ENCODE measurements at regions not wholly inside any gene's neighbourhood (a gene's known extent, or its start where the extent isn't known, plus 50 kb on each side); places are given as distances from the start of the nearest gene placed in this dataset.

DNA sequence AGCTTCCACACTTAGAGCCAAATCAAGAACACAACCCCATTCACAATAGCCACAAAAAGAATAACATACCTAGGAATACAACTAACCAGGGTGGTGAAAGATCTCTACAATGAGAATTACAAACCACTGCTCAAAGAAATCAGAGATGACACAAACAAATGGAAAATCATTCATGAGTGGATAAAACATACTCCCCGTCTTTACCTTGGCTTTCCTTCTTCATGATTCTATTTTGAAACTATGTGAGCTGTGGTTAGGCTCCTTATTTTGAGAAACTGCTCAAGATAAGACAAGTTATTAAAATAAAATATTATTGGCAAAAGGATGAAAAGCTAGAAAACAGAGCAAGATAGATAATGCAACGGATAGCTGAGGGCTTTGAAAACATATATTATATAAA is 598.1 kb upstream of the FAT1 start:
- Histone ChIP-seq H3K27ac (ENCODE audit: low read depth, low read length, poor library complexity, severe bottlenecking) (no peak overlapping the region), H3K36me3 (ENCODE audit: insufficient read depth, low read length, poor library complexity, severe bottlenecking) (no peaks in the 10 kb centered on the region), H3K4me1 (ENCODE audit: insufficient read depth, low read length, poor library complexity, severe bottlenecking) (no peaks in the 10 kb centered on the region), H3K27me3 (replicated peaks; ENCODE audit: insufficient read depth, low read depth, low read length, poor library complexity) (peaks cover 53% of the 10 kb centered on the region), H3K4me3 (ENCODE audit: low read depth, low read length, poor library complexity, severe bottlenecking) (no peak overlapping the region), H3K9me3 (ENCODE audit: low read depth, low read length, poor library complexity, severe bottlenecking) (no peaks in the 10 kb centered on the region)
- intact Hi-C loops (cut with micrococcal nuclease; ENCODE audit: unreplicated experiment): no loop called here
- ChIA-PET CTCF (no interaction called here), POLR2A (ENCODE audit: low non-redundant PET) (no interaction called here)
- no TSS peak for BruUV-seq (replicated peaks)
- no peak for DNase-seq (ENCODE audit: low spot score)
- TF ChIP-seq, protein P1, sequence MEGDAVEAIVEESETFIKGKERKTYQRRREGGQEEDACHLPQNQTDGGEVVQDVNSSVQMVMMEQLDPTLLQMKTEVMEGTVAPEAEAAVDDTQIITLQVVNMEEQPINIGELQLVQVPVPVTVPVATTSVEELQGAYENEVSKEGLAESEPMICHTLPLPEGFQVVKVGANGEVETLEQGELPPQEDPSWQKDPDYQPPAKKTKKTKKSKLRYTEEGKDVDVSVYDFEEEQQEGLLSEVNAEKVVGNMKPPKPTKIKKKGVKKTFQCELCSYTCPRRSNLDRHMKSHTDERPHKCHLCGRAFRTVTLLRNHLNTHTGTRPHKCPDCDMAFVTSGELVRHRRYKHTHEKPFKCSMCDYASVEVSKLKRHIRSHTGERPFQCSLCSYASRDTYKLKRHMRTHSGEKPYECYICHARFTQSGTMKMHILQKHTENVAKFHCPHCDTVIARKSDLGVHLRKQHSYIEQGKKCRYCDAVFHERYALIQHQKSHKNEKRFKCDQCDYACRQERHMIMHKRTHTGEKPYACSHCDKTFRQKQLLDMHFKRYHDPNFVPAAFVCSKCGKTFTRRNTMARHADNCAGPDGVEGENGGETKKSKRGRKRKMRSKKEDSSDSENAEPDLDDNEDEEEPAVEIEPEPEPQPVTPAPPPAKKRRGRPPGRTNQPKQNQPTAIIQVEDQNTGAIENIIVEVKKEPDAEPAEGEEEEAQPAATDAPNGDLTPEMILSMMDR (conservative IDR thresholded peaks at IDR 0.05; ENCODE audit: low read depth, low read length): no peak
- no peak for TF ChIP-seq EZH2 (IDR thresholded peaks at IDR 0.05; ENCODE audit: borderline replicate concordance, low read depth, low read length, poor library complexity, severe bottlenecking)

DNA sequence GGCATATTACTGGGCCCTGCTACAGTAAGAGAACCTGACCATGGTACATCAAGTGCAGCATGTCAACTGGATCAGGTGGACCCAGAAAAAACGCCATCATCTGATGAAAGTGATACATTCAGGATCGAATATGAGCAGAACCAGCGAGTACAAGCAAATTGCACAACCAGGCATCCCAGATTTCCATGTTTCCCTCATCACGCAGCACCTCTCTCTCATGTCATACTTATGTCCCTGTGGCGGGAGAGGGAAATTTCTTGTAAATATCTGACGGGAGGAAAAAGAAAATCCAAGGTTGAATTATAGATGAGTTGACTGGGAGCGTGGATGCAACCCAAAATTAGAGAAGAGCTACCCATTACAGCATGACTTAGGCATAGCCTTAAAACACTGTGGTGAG is 608.5 kb upstream of the FAT1 start:
- TF ChIP-seq EZH2 (IDR thresholded peaks at IDR 0.05; ENCODE audit: borderline replicate concordance, low read depth, low read length, poor library complexity, severe bottlenecking): no peak
- TF ChIP-seq, protein P1 (conservative IDR thresholded peaks at IDR 0.05; ENCODE audit: low read depth, low read length): no peak
- no peaks in the 10 kb centered on the region for H3K4me1 ChIP-seq (ENCODE audit: insufficient read depth, low read length, poor library complexity, severe bottlenecking)
- ChIA-PET POLR2A (ENCODE audit: low non-redundant PET) (no interaction called here), CTCF (no interaction called here)
- H3K9me3 ChIP-seq (ENCODE audit: low read depth, low read length, poor library complexity, severe bottlenecking): no peaks in the 10 kb centered on the region
- H3K36me3 ChIP-seq (ENCODE audit: insufficient read depth, low read length, poor library complexity, severe bottlenecking): no peaks in the 10 kb centered on the region
- H3K27ac ChIP-seq (ENCODE audit: low read depth, low read length, poor library complexity, severe bottlenecking): no peak overlapping the region
- H3K4me3 ChIP-seq (ENCODE audit: low read depth, low read length, poor library complexity, severe bottlenecking): no peak overlapping the region
- peaks cover 52% of the 10 kb centered on the region for H3K27me3 ChIP-seq (replicated peaks; ENCODE audit: insufficient read depth, low read depth, low read length, poor library complexity)
- BruUV-seq (replicated peaks): no TSS peak
- no peak for DNase-seq (ENCODE audit: low spot score)
- intact Hi-C loops (cut with micrococcal nuclease; ENCODE audit: unreplicated experiment): no loop called here

DNA sequence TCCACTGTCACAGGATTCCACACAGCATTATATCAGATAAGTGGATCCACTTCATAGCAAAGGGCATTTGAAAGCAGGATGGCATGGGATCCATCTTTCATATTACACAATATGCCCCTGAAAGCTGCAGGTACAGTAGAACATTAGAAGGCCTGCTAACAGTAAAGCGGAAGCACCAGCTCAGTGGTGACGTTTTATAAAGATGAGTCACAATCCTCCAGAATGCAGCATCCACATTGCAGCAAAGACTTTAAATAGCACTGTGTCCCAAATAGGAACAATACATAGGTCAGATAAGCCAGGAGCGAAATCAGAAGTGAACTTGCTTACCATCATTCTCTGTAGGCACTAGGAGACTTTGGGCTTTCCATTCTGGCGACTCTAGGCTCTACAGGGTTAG is 609.5 kb upstream of the FAT1 start:
- Histone ChIP-seq H3K4me1 (ENCODE audit: insufficient read depth, low read length, poor library complexity, severe bottlenecking) (no peaks in the 10 kb centered on the region), H3K9me3 (ENCODE audit: low read depth, low read length, poor library complexity, severe bottlenecking) (no peaks in the 10 kb centered on the region), H3K4me3 (ENCODE audit: low read depth, low read length, poor library complexity, severe bottlenecking) (no peak overlapping the region), H3K27me3 (replicated peaks; ENCODE audit: insufficient read depth, low read depth, low read length, poor library complexity) (peaks cover 52% of the 10 kb centered on the region), H3K36me3 (ENCODE audit: insufficient read depth, low read length, poor library complexity, severe bottlenecking) (no peaks in the 10 kb centered on the region), H3K27ac (ENCODE audit: low read depth, low read length, poor library complexity, severe bottlenecking) (no peak overlapping the region)
- POLR2A ChIA-PET (ENCODE audit: low non-redundant PET): no interaction called here
- CTCF ChIA-PET: no interaction called here
- no peak for TF ChIP-seq EZH2 (IDR thresholded peaks at IDR 0.05; ENCODE audit: borderline replicate concordance, low read depth, low read length, poor library complexity, severe bottlenecking)
- TF ChIP-seq, protein P1 (conservative IDR thresholded peaks at IDR 0.05; ENCODE audit: low read depth, low read length): no peak
- intact Hi-C loops (cut with micrococcal nuclease; ENCODE audit: unreplicated experiment): no loop called here
- no peak for DNase-seq (ENCODE audit: low spot score)
- BruUV-seq (replicated peaks): no TSS peak

All from A673 (cell line).